CD8-positive, alpha-beta memory T cell (primary cell): ENCODE measurements at regions not wholly inside any gene's neighbourhood (a gene's known extent, or its start where the extent isn't known, plus 50 kb on each side); places are given as distances from the start of the nearest gene placed in this dataset.
A peak's percentile ranks its signal among the peaks of the same experiment; 100 is the strongest.

Experiments used
- CTCF ChIA-PET: fragments of 350-600 bp; sonication (Branson Sonifier 250); formaldehyde crosslinking; loops from one replicate; lab custom pipeline; 2021; ENCODE audit warnings: antibody characterized with exemption; lab: Charles Lee
- POLR2A ChIA-PET: fragments of 350-600 bp; sonication (Branson Sonifier 250); formaldehyde crosslinking; loops from one replicate; lab custom pipeline; 2021; ENCODE audit warnings: antibody characterized with exemption; lab: Charles Lee
- DNase-seq, 5 donors: peaks; one replicate each; pipeline versions ENCODE4 v3.0.0 to v3.0.0-alpha.2; 2020 to 2022; ENCODE audit warnings: mixed read lengths in 1 of 5
- H3K27ac ChIP-seq: one replicate; pipeline ENCODE4 v1.7.0; 2013; ENCODE audit warnings: low read depth, mild to moderate bottlenecking, low read length, moderate library complexity
- H3K27me3 ChIP-seq: 2 replicates; pipeline ENCODE4 v1.7.0; 2013; ENCODE audit warnings: low read length, mild to moderate bottlenecking; ENCODE audit not compliant: insufficient read depth, poor library complexity, severe bottlenecking
- H3K36me3 ChIP-seq: 2 replicates; pipeline ENCODE4 v1.7.0; 2013; ENCODE audit warnings: mild to moderate bottlenecking, low read length, moderate library complexity; ENCODE audit not compliant: insufficient read depth
- H3K4me1 ChIP-seq: 2 replicates; pipeline ENCODE4 v1.7.0; 2013; ENCODE audit warnings: mild to moderate bottlenecking, low read length, moderate library complexity; ENCODE audit not compliant: insufficient read depth
- H3K4me3 ChIP-seq: 2 replicates; pipeline ENCODE4 v1.7.0; 2013; ENCODE audit warnings: mild to moderate bottlenecking, low read length
- H3K9me3 ChIP-seq: 2 replicates; pipeline ENCODE4 v1.7.0; 2013; ENCODE audit warnings: mild to moderate bottlenecking, low read length
- H3K27ac Mint-ChIP-seq, 8 donors: one replicate each; pipeline ENCODE4 v1.8.0; 2020 to 2021; ENCODE audit warnings: mixed read lengths in 8 of 8, mild to moderate bottlenecking in 6 of 8, inconsistent platforms in 3 of 8, moderate library complexity in 3 of 8
- H3K27me3 Mint-ChIP-seq, 2 donors: one replicate each; pipeline ENCODE4 v1.8.0; 2020 to 2021; ENCODE audit warnings: mixed read lengths in 2 of 2, mild to moderate bottlenecking in 1 of 2, moderate library complexity in 1 of 2
- H3K36me3 Mint-ChIP-seq, 3 donors: one replicate each; pipeline ENCODE4 v1.8.0; 2020 to 2021; ENCODE audit warnings: mixed read lengths in 3 of 3, inconsistent platforms in 1 of 3, mild to moderate bottlenecking in 1 of 3
- H3K4me1 Mint-ChIP-seq, 3 donors: one replicate each; pipeline ENCODE4 v1.8.0; 2020 to 2021; ENCODE audit warnings: mixed read lengths in 3 of 3, inconsistent platforms in 1 of 3, mild to moderate bottlenecking in 1 of 3
- H3K4me3 Mint-ChIP-seq, 7 donors: one replicate each; pipeline ENCODE4 v1.8.0; 2020 to 2021; ENCODE audit warnings: mixed read lengths in 7 of 7, mild to moderate bottlenecking in 6 of 7, moderate library complexity in 4 of 7, inconsistent platforms in 2 of 7
- H3K9me3 Mint-ChIP-seq, 5 donors: one replicate each; pipeline ENCODE4 v1.8.0; 2020 to 2022; ENCODE audit warnings: mixed read lengths in 5 of 5, mild to moderate bottlenecking in 3 of 5, moderate library complexity in 2 of 5, inconsistent platforms in 1 of 5

- Mint-ChIP-seq H3K4me1 (peaks cover 4 to 6% (median 5%) of the 10 kb centered on the region in 3 donors), H3K27ac (peak overlapping the region in 6 of 8 donors; percentile 15 to 87 (median 68)), H3K36me3 (no peaks in the 10 kb centered on the region), H3K27me3 (no peaks in the 10 kb centered on the region), H3K9me3 (no peaks in the 10 kb centered on the region), H3K4me3 (no peak overlapping the region)
- POLR2A ChIA-PET = interaction anchor here (0.6 to 1.1 kb wide), 2 partner anchors 14 to 324 kb away, joined by 3 to 6 read pairs; no protein-coding TSS in a partner anchor
- H3K9me3 ChIP-seq = no peaks in the 10 kb centered on the region
- H3K4me3 ChIP-seq = no peak overlapping the region
- no peaks in the 10 kb centered on the region for H3K4me1 ChIP-seq
- H3K27me3 ChIP-seq = no peaks in the 10 kb centered on the region
- H3K27ac ChIP-seq = no peak overlapping the region
- CTCF ChIA-PET = interaction anchor here (0.6 to 1.6 kb wide), 2 partner anchors 994 to 1463 kb away, joined by 3 read pairs; no protein-coding TSS in a partner anchor
- DNase-seq = no peak
- no peaks in the 10 kb centered on the region for H3K36me3 ChIP-seq
Observed at GRCh38 chr10:31745612-31746376, 182.8 kb downstream of the ARHGAP12 start.

- Mint-ChIP-seq H3K27ac (no peak overlapping the region), H3K36me3 (peaks cover 0 to 3% (median 0%) of the 10 kb centered on the region in 3 donors), H3K4me1 (peaks cover 4 to 6% (median 5%) of the 10 kb centered on the region in 3 donors), H3K27me3 (no peaks in the 10 kb centered on the region), H3K4me3 (no peak overlapping the region), H3K9me3 (no peaks in the 10 kb centered on the region)
- Histone ChIP-seq H3K36me3 (no peaks in the 10 kb centered on the region), H3K9me3 (no peaks in the 10 kb centered on the region), H3K4me1 (no peaks in the 10 kb centered on the region), H3K4me3 (no peak overlapping the region), H3K27me3 (no peaks in the 10 kb centered on the region), H3K27ac (no peak overlapping the region)
- ChIA-PET POLR2A (no interaction called here), CTCF (interaction anchor here (0.9 kb wide), 2 partner anchors 9 to 13 kb away, joined by 3 read pairs; no protein-coding TSS in a partner anchor)
- DNase-seq = no peak
Observed at GRCh38 chr10:31744025-31744424, 184.6 kb downstream of the ARHGAP12 start.

GRCh38 chr10:31742255-31742654 lies 186.4 kb downstream of the ARHGAP12 start:
- Mint-ChIP-seq H3K36me3 (peaks cover 0 to 9% (median 0%) of the 10 kb centered on the region in 3 donors), H3K27me3 (no peaks in the 10 kb centered on the region), H3K4me3 (no peak overlapping the region), H3K27ac (no peak overlapping the region), H3K9me3 (no peaks in the 10 kb centered on the region), H3K4me1 (peaks cover 4 to 6% (median 5%) of the 10 kb centered on the region in 3 donors)
- DNase-seq = no peak
- ChIA-PET CTCF (no interaction called here), POLR2A (no interaction called here)
- H3K27me3 ChIP-seq = no peaks in the 10 kb centered on the region
- H3K4me1 ChIP-seq = no peaks in the 10 kb centered on the region
- H3K9me3 ChIP-seq = no peaks in the 10 kb centered on the region
- no peaks in the 10 kb centered on the region for H3K36me3 ChIP-seq
- no peak overlapping the region for H3K4me3 ChIP-seq
- no peak overlapping the region for H3K27ac ChIP-seq

GRCh38 chr10:31741473-31741872 lies 187.2 kb downstream of the ARHGAP12 start:
- Mint-ChIP-seq H3K27ac (no peak overlapping the region), H3K36me3 (peaks cover 0 to 9% (median 0%) of the 10 kb centered on the region in 3 donors), H3K4me1 (peaks cover 4 to 6% (median 5%) of the 10 kb centered on the region in 3 donors), H3K4me3 (no peak overlapping the region), H3K27me3 (no peaks in the 10 kb centered on the region), H3K9me3 (peaks cover 0 to 7% (median 5%) of the 10 kb centered on the region in 5 donors)
- Histone ChIP-seq H3K9me3 (no peaks in the 10 kb centered on the region), H3K36me3 (no peaks in the 10 kb centered on the region), H3K4me3 (no peak overlapping the region), H3K4me1 (no peaks in the 10 kb centered on the region), H3K27me3 (no peaks in the 10 kb centered on the region), H3K27ac (no peak overlapping the region)
- DNase-seq = no peak
- CTCF ChIA-PET = no interaction called here
- POLR2A ChIA-PET = no interaction called here

GRCh38 chr10:31739711-31740110 lies 188.9 kb downstream of the ARHGAP12 start:
- CTCF ChIA-PET = no interaction called here

GRCh38 chr10:31739146-31739545 lies 189.5 kb downstream of the ARHGAP12 start:
- no peaks in the 10 kb centered on the region for H3K27me3 Mint-ChIP-seq
- POLR2A ChIA-PET = no interaction called here
- H3K4me1 ChIP-seq = no peaks in the 10 kb centered on the region
- H3K36me3 Mint-ChIP-seq = peaks cover 0 to 9% (median 0%) of the 10 kb centered on the region in 3 donors
- H3K4me1 Mint-ChIP-seq = no peaks in the 10 kb centered on the region
- H3K27ac Mint-ChIP-seq = no peak overlapping the region
- DNase-seq = no peak
- CTCF ChIA-PET = no interaction called here
- H3K27me3 ChIP-seq = no peaks in the 10 kb centered on the region
- no peaks in the 10 kb centered on the region for H3K9me3 ChIP-seq
- no peak overlapping the region for H3K27ac ChIP-seq
- no peak overlapping the region for H3K4me3 ChIP-seq
- H3K36me3 ChIP-seq = no peaks in the 10 kb centered on the region
- H3K9me3 Mint-ChIP-seq = peaks cover 0 to 10% (median 5%) of the 10 kb centered on the region in 5 donors
- H3K4me3 Mint-ChIP-seq = no peak overlapping the region

More at GRCh38 chr10:31739711-31740110, 188.9 kb downstream of the ARHGAP12 start:
- no peaks in the 10 kb centered on the region for H3K27me3 ChIP-seq
- no peaks in the 10 kb centered on the region for H3K27me3 Mint-ChIP-seq
- H3K4me1 ChIP-seq = no peaks in the 10 kb centered on the region
- no peak overlapping the region for H3K4me3 ChIP-seq
- no peak overlapping the region for H3K4me3 Mint-ChIP-seq
- H3K9me3 Mint-ChIP-seq = peaks cover 0 to 10% (median 5%) of the 10 kb centered on the region in 5 donors
- H3K27ac ChIP-seq = no peak overlapping the region
- POLR2A ChIA-PET = no interaction called here
- no peaks in the 10 kb centered on the region for H3K36me3 ChIP-seq
- H3K4me1 Mint-ChIP-seq = no peaks in the 10 kb centered on the region
- H3K27ac Mint-ChIP-seq = no peak overlapping the region
- peaks cover 0 to 9% (median 0%) of the 10 kb centered on the region in 3 donors for H3K36me3 Mint-ChIP-seq
- no peaks in the 10 kb centered on the region for H3K9me3 ChIP-seq
- no peak for DNase-seq

GRCh38 chr10:31731711-31732110 lies 196.9 kb downstream of the ARHGAP12 start:
- ChIA-PET CTCF (no interaction called here), POLR2A (no interaction called here)
- Histone ChIP-seq H3K27me3 (no peaks in the 10 kb centered on the region), H3K4me3 (no peak overlapping the region), H3K27ac (no peak overlapping the region), H3K4me1 (no peaks in the 10 kb centered on the region), H3K36me3 (no peaks in the 10 kb centered on the region), H3K9me3 (no peaks in the 10 kb centered on the region)
- no peak overlapping the region for H3K27ac Mint-ChIP-seq
- H3K4me1 Mint-ChIP-seq = no peaks in the 10 kb centered on the region
- no peak overlapping the region for H3K4me3 Mint-ChIP-seq
- peaks cover 0 to 4% (median 2%) of the 10 kb centered on the region in 5 donors for H3K9me3 Mint-ChIP-seq
- DNase-seq = no peak
- H3K36me3 Mint-ChIP-seq = no peaks in the 10 kb centered on the region
- H3K27me3 Mint-ChIP-seq = peaks cover 9 to 14% of the 10 kb centered on the region in 2 donors

GRCh38 chr10:31730776-31731175 lies 197.9 kb downstream of the ARHGAP12 start:
- Histone ChIP-seq H3K27ac (no peak overlapping the region), H3K9me3 (no peaks in the 10 kb centered on the region), H3K27me3 (no peaks in the 10 kb centered on the region), H3K4me1 (no peaks in the 10 kb centered on the region), H3K36me3 (no peaks in the 10 kb centered on the region), H3K4me3 (no peak overlapping the region)
- ChIA-PET POLR2A (no interaction called here), CTCF (no interaction called here)
- H3K27ac Mint-ChIP-seq = no peak overlapping the region
- peaks cover 11 to 17% of the 10 kb centered on the region in 2 donors for H3K27me3 Mint-ChIP-seq
- no peaks in the 10 kb centered on the region for H3K4me1 Mint-ChIP-seq
- no peaks in the 10 kb centered on the region for H3K36me3 Mint-ChIP-seq
- no peak overlapping the region for H3K4me3 Mint-ChIP-seq
- H3K9me3 Mint-ChIP-seq = peaks cover 0 to 3% (median 0%) of the 10 kb centered on the region in 5 donors
- no peak for DNase-seq
